GM06990 (cell line): ENCODE measurements at regions not wholly inside any gene's neighbourhood (a gene's known extent, or its start where the extent isn't known, plus 50 kb on each side); places are given as distances from the start of the nearest gene placed in this dataset.

Experiments used
- DNase-seq: peaks from one replicate; pipeline ENCODE4 v3.0.0-alpha.2; 2011; ENCODE audit not compliant: insufficient read length; ENCODE audit errors: extremely low read depth
- H3K27me3 ChIP-seq: replicated peaks from 2 replicates; pipeline ENCODE4 v1.6.0; 2011; ENCODE audit warnings: low read length; ENCODE audit not compliant: control insufficient read depth, insufficient read depth
- H3K36me3 ChIP-seq: 2 replicates; pipeline ENCODE4 v1.5.1; 2011; ENCODE audit warnings: low read length; ENCODE audit not compliant: control insufficient read depth, insufficient read depth
- H3K4me3 ChIP-seq: replicated peaks from 2 replicates; pipeline ENCODE4 v1.5.1; 2011; ENCODE audit warnings: low read depth, mild to moderate bottlenecking, control low read depth, low read length
- TF ChIP-seq, protein P1 (sequence below): IDR thresholded peaks from 2 replicates; pipeline ENCODE4 v1.5.1; 2011; ENCODE audit warnings: low read length, control low read depth, mild to moderate bottlenecking, inconsistent platforms; ENCODE audit not compliant: insufficient read depth, poor library complexity, severe bottlenecking

- Histone ChIP-seq H3K36me3 (no peaks in the 10 kb centered on the region), H3K4me3 (no peak overlapping the region), H3K27me3 (no peaks in the 10 kb centered on the region)
- DNase-seq: no peak
- TF ChIP-seq, protein P1, sequence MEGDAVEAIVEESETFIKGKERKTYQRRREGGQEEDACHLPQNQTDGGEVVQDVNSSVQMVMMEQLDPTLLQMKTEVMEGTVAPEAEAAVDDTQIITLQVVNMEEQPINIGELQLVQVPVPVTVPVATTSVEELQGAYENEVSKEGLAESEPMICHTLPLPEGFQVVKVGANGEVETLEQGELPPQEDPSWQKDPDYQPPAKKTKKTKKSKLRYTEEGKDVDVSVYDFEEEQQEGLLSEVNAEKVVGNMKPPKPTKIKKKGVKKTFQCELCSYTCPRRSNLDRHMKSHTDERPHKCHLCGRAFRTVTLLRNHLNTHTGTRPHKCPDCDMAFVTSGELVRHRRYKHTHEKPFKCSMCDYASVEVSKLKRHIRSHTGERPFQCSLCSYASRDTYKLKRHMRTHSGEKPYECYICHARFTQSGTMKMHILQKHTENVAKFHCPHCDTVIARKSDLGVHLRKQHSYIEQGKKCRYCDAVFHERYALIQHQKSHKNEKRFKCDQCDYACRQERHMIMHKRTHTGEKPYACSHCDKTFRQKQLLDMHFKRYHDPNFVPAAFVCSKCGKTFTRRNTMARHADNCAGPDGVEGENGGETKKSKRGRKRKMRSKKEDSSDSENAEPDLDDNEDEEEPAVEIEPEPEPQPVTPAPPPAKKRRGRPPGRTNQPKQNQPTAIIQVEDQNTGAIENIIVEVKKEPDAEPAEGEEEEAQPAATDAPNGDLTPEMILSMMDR: no peak
Observed at GRCh38 chr2:122486705-122487415, 731.4 kb downstream of the TSN start.

- no peak overlapping the region for H3K4me3 ChIP-seq
- H3K27me3 ChIP-seq: no peaks in the 10 kb centered on the region
- TF ChIP-seq, protein P1: no peak
- no peak for DNase-seq
- no peaks in the 10 kb centered on the region for H3K36me3 ChIP-seq
Observed at GRCh38 chr2:122491011-122491410, 735.6 kb downstream of the TSN start.

GRCh38 chr2:122500316-122501105 is 745.1 kb downstream of the TSN start:
- H3K27me3 ChIP-seq: no peaks in the 10 kb centered on the region
- no peak overlapping the region for H3K4me3 ChIP-seq
- H3K36me3 ChIP-seq: no peaks in the 10 kb centered on the region
- TF ChIP-seq, protein P1: no peak
- no peak for DNase-seq

DNA sequence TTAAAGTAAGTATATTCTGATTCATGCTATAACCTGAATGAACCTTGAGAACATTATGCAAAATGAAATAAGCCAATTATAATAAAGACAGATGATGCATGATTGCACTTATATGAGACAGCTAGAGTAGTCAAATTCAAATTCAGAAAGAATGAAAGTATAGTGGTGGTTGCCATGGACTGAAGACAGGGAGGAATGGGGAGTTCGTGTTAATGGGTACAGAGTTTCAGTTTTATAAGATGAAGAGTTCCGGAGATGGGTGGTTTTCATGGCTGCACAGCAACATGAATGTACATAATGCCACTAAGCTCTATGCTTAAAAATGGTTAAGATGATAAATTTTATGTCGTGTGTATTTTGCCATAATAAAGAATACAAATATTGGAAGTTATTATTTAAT is 751.2 kb downstream of the TSN start:
- TF ChIP-seq, protein P1: no peak
- Histone ChIP-seq H3K4me3 (no peak overlapping the region), H3K27me3 (no peaks in the 10 kb centered on the region), H3K36me3 (no peaks in the 10 kb centered on the region)
- DNase-seq: no peak

DNA sequence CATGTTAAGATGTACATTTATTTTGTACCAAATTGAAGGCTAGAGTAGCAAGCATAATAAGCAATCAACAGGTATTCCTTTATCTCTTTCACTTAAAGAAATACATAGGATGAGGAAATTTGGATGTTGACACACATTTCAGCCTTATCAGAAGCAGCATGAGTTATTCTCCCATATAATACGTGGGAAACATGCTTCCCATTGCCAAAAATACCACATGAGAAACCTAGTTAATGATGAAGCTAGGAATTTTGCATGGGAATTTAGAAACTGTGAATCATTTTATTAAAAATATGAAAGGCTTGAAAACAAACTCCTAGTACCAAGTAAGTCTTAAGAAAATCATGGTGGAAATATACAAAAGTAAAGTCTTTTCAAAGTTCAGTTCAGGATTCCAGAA is 751.8 kb downstream of the TSN start:
- Histone ChIP-seq H3K36me3 (no peaks in the 10 kb centered on the region), H3K4me3 (no peak overlapping the region), H3K27me3 (no peaks in the 10 kb centered on the region)
- no peak for DNase-seq
- TF ChIP-seq, protein P1: no peak
